Esophagus (tissue), 2 donors: ENCODE measurements at regions not wholly inside any gene's neighbourhood (a gene's known extent, or its start where the extent isn't known, plus 50 kb on each side); places are given as distances from the start of the nearest gene placed in this dataset.

ENCODE experiments used
- H3K27ac ChIP-seq, 2 donors: one replicate each; pipeline ENCODE4 v1.5.1; 2013; ENCODE audit warnings: low read depth in 2 of 2, mild to moderate bottlenecking in 2 of 2, inconsistent platforms in 1 of 2, low read length in 1 of 2, moderate library complexity in 1 of 2
- H3K27me3 ChIP-seq, 2 donors: one replicate each; pipeline ENCODE4 v1.6.1; 2013; ENCODE audit warnings: low read length in 2 of 2, control low read depth in 1 of 2, mild to moderate bottlenecking in 1 of 2; ENCODE audit not compliant: insufficient read depth in 2 of 2, control insufficient read depth in 1 of 2
- H3K36me3 ChIP-seq, 2 donors: one replicate each; pipeline ENCODE4 v1.6.1; 2013; ENCODE audit warnings: low read length in 1 of 2; ENCODE audit not compliant: control insufficient read depth in 2 of 2, insufficient read depth in 2 of 2
- H3K4me1 ChIP-seq, 2 donors: one replicate each; pipeline ENCODE4 v1.6.1; 2013; ENCODE audit warnings: low read length in 1 of 2; ENCODE audit not compliant: control insufficient read depth in 2 of 2, insufficient read depth in 2 of 2
- H3K4me3 ChIP-seq, 2 donors: one replicate each; pipeline ENCODE4 v1.5.1; 2013; ENCODE audit warnings: low read length in 2 of 2, mild to moderate bottlenecking in 2 of 2, low read depth in 1 of 2, moderate library complexity in 1 of 2
- H3K9me3 ChIP-seq, 2 donors: one replicate each; pipeline ENCODE4 v1.6.1; 2013; ENCODE audit warnings: mild to moderate bottlenecking in 2 of 2, low read depth in 1 of 2, low read length in 1 of 2, moderate library complexity in 1 of 2; ENCODE audit not compliant: control insufficient read depth in 2 of 2, insufficient read depth in 1 of 2
- WGBS, 2 donors: extraction: QIAGEN DNeasy Blood & Tissue Kit; methylation state at CpG; one replicate each; pipeline ENCODE4 v1.1.7; 2013; 5-methylcytosine and 5-hydroxymethylcytosine counted together
- donor health status: healthy with polysubstance abuse.
- donor health status: Bipolar disorder and iron deficiency.

DNA sequence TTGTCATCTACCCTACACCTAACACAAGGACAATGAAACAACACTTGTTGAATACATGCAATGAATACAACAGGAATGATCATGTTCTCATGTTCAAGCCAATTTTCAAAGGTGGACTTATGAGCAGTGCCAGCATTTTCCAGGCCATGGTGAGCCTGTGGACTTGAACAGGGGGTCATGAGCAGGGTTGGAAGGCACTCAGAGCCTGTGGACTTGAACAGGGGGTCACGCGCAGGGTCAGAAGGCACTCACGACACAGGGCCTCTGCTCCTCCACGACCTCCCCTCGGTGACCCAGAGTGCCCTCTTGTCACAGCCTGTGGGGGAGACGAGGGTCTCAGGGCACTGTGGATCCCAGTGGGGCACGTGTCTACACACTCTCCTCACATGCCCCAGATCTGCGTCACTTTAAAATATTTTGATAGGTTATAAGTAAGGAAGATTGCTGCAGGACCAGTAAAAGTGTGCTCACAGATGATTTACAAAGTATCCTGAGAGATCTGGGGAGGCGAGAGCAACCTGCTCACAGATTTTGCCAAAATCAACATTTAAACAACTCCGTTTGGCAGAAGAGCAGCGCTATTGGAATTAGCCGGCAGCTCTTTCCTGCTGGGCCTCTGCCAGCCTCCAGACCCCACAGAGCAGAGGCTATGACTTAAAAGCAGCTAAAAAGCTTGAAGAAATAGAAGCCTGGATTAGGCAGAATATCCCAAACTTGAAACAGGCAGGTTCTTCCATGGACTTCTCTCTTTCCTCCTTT is 121.9 kb downstream of the TMEM18 start:
- Histone ChIP-seq H3K36me3 (no peaks in the 10 kb centered on the region), H3K27me3 (no peaks in the 10 kb centered on the region), H3K4me1 (peaks cover 0 to 4% of the 10 kb centered on the region in 2 donors), H3K4me3 (no peak overlapping the region), H3K9me3 (no peaks in the 10 kb centered on the region), H3K27ac (no peak overlapping the region)
- WGBS, 2 donors, result 53 to 58% methylated on average over 12 of the region's 12 CpGs

DNA sequence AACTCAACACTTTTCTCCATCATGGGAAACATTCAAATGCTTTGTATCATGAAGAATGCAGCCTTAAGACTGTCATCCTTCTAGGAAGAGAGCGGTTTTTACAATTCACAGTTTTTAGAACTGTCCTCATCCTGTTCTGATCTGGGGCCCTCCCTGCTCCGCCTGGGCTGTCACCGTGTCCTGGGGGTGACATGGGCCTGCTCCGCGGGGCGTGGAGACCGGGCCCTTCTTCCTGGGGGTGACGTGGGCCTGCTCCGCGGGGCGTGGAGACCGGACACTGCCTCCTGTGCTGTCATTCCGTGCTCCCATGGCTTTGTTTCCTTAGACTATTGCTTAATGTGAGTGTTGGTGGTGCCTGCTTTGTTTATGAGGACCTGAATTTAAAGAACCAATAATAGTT is 122.8 kb downstream of the TMEM18 start:
- Histone ChIP-seq H3K4me3 (no peak overlapping the region), H3K27ac (no peak overlapping the region), H3K9me3 (no peaks in the 10 kb centered on the region), H3K4me1 (peaks cover 0 to 4% of the 10 kb centered on the region in 2 donors), H3K27me3 (no peaks in the 10 kb centered on the region), H3K36me3 (no peaks in the 10 kb centered on the region)
- WGBS, 2 donors, result 85 to 90% methylated on average over 13 of the region's 13 CpGs

GRCh38 chr2:552906-553305 is 124.3 kb downstream of the TMEM18 start:
- Histone ChIP-seq H3K36me3 (no peaks in the 10 kb centered on the region), H3K4me3 (no peak overlapping the region), H3K9me3 (no peaks in the 10 kb centered on the region), H3K4me1 (peaks cover 0 to 4% of the 10 kb centered on the region in 2 donors), H3K27me3 (no peaks in the 10 kb centered on the region), H3K27ac (no peak overlapping the region)
- WGBS, 2 donors, result 71 to 74% methylated on average over 14 of the region's 14 CpGs

GRCh38 chr2:551621-552020 is 125.6 kb downstream of the TMEM18 start:
- WGBS, 2 donors, result 84 to 85% methylated on average over 13 of the region's 13 CpGs
- Histone ChIP-seq H3K27me3 (no peaks in the 10 kb centered on the region), H3K4me3 (no peak overlapping the region)

GRCh38 chr2:550860-551567 is 126.2 kb downstream of the TMEM18 start:
- Histone ChIP-seq H3K9me3 (no peaks in the 10 kb centered on the region), H3K27me3 (no peaks in the 10 kb centered on the region), H3K27ac (no peak overlapping the region), H3K4me1 (peaks cover 0 to 4% of the 10 kb centered on the region in 2 donors), H3K4me3 (no peak overlapping the region), H3K36me3 (no peaks in the 10 kb centered on the region)
- WGBS, 2 donors, result 79 to 80% methylated on average over 13 of the region's 13 CpGs

More at GRCh38 chr2:551621-552020, 125.6 kb downstream of the TMEM18 start:
- Histone ChIP-seq H3K27ac (no peak overlapping the region), H3K9me3 (no peaks in the 10 kb centered on the region), H3K4me1 (peaks cover 0 to 4% of the 10 kb centered on the region in 2 donors), H3K36me3 (no peaks in the 10 kb centered on the region)

DNA sequence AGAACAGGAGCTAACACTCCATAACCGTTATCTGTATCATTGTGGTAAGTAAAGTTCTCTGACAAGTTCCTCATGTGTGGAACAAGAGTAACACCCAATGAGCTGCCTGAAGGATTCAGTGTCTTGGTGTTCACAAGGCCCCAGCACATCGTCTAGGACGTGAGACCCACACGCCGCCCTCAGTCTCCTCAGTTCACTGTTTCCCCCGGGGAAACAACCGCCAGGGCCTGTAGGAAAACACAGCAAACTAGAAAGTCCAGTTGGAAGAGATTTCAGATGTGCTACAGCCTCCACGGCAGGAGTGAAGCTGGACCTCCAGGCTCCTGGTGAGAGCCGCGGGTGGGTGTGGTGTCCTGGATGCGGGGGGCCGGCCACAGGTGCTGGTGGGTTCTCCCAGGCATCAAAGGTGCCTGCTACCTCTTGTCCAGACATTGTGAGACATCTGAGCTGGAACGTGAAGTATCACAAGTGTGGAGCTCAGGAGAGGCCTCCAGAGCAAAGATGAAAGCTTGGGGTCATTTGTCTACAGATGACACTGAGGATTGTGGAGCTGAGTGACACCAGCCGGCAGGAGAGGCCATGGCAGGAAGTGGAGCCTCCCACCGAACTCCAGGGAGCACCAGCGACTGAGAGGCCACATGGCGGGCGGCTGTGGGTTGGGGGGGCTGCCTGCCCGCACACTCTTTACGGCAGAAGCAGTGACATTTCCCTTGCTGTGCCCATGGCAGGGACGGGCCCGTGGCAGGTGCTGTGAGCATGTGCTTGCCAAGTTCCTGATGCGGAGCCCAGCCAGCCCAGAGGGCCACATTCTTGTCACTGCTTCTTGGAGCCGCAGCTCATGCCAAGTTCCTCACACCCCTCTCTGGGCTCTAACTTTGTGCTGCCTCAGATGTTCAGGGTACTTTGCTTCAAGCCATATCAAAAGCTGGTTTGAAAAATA is 131.2 kb downstream of the TMEM18 start:
- H3K27ac ChIP-seq, result no peak overlapping the region
- no peaks in the 10 kb centered on the region for H3K9me3 ChIP-seq
- H3K36me3 ChIP-seq, result no peaks in the 10 kb centered on the region
- 67 to 68% methylated on average over 24 of the region's 24 CpGs for WGBS, 2 donors
- no peaks in the 10 kb centered on the region for H3K27me3 ChIP-seq
- no peaks in the 10 kb centered on the region for H3K4me1 ChIP-seq
- H3K4me3 ChIP-seq, result no peak overlapping the region

DNA sequence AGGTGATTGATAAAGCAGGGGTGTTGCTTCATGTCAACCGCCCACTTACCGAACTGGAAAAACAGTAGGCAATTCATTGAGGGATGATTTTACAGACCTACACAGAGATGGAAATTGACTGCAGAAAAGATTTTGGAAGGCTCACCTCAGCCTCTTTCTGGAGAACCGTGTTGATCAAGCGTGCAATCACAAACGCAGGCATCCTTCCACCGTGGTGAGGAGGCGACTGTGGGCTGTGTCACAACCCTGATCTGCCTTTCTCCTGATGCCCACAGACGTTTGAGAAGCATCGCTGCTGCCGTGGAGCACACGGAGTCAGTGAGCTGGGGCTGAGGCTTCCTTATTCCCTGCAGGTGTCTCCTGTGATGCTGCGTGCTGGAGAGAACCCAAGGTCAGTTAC is 132.0 kb downstream of the TMEM18 start:
- Histone ChIP-seq H3K27ac (no peak overlapping the region), H3K4me1 (no peaks in the 10 kb centered on the region), H3K27me3 (no peaks in the 10 kb centered on the region), H3K9me3 (no peaks in the 10 kb centered on the region), H3K4me3 (no peak overlapping the region), H3K36me3 (no peaks in the 10 kb centered on the region)
- 77 to 88% methylated on average over 12 of the region's 12 CpGs for WGBS, 2 donors

GRCh38 chr2:538646-539045 is 138.6 kb downstream of the TMEM18 start:
- no peaks in the 10 kb centered on the region for H3K4me1 ChIP-seq
- H3K27ac ChIP-seq, result no peak overlapping the region
- no peaks in the 10 kb centered on the region for H3K36me3 ChIP-seq
- no peaks in the 10 kb centered on the region for H3K9me3 ChIP-seq
- 95 to 97% methylated on average over 2 of the region's 2 CpGs for WGBS, 2 donors
- peaks cover 0 to 2% of the 10 kb centered on the region in 2 donors for H3K27me3 ChIP-seq
- no peak overlapping the region for H3K4me3 ChIP-seq

GRCh38 chr2:535222-535621 is 142.0 kb downstream of the TMEM18 start:
- no peaks in the 10 kb centered on the region for H3K36me3 ChIP-seq
- no peak overlapping the region for H3K27ac ChIP-seq
- 61 to 76% methylated on average over 3 of the region's 3 CpGs for WGBS, 2 donors
- no peaks in the 10 kb centered on the region for H3K4me1 ChIP-seq
- H3K27me3 ChIP-seq, result peaks cover 0 to 2% of the 10 kb centered on the region in 2 donors
- H3K4me3 ChIP-seq, result no peak overlapping the region
- H3K9me3 ChIP-seq, result no peaks in the 10 kb centered on the region
